GM23338 (cell line): ENCODE measurements at regions not wholly inside any gene's neighbourhood (a gene's known extent, or its start where the extent isn't known, plus 50 kb on each side); places are given as distances from the start of the nearest gene placed in this dataset.

Experiments
- ATAC-seq: fragments of 200-7000 bp; cut with Tn5 transposase; 3 replicates; pipeline ENCODE4 v1.9.1; 2020
- DNase-seq: peaks from one replicate; pipeline ENCODE4 v3.0.0-alpha.2; 2015; ENCODE audit warnings: low spot score
- H2AFZ ChIP-seq: fragments of 200-600 bp; sonication (generic); 2 replicates; pipeline ENCODE4 v1.8.0; 2016; ENCODE audit warnings: antibody characterized with exemption, mild to moderate bottlenecking, moderate library complexity
- H3F3A ChIP-seq: fragments of 200-600 bp; sonication (generic); replicated peaks from 2 replicates; pipeline ENCODE4 v1.8.0; 2017; ENCODE audit warnings: antibody characterized with exemption, mixed run types, low read depth
- H3K27ac ChIP-seq: fragments of 200-600 bp; sonication (generic); 2 replicates; pipeline ENCODE4 v1.6.1; 2016; ENCODE audit warnings: low read depth
- H3K27me3 ChIP-seq: fragments of 200-600 bp; sonication (generic); 2 replicates; pipeline ENCODE4 v1.8.0; 2016; ENCODE audit warnings: mild to moderate bottlenecking, mixed run types, moderate library complexity; ENCODE audit not compliant: insufficient read depth
- H3K36me3 ChIP-seq: fragments of 200-600 bp; sonication (generic); 2 replicates; pipeline ENCODE4 v1.8.0; 2016; ENCODE audit warnings: mild to moderate bottlenecking; ENCODE audit not compliant: insufficient read depth
- H3K4me1 ChIP-seq: fragments of 200-600 bp; sonication (generic); 2 replicates; pipeline ENCODE4 v1.8.0; 2016; ENCODE audit warnings: mild to moderate bottlenecking, moderate library complexity; ENCODE audit not compliant: insufficient read depth
- H3K4me2 ChIP-seq: fragments of 200-600 bp; sonication (generic); 2 replicates; pipeline ENCODE4 v1.7.1; 2017; ENCODE audit warnings: mixed run types
- H3K4me3 ChIP-seq: fragments of 200-600 bp; sonication (generic); 2 replicates; pipeline ENCODE4 v1.6.1; 2016; ENCODE audit warnings: mixed run types
- H3K79me2 ChIP-seq: fragments of 200-600 bp; sonication (generic); replicated peaks from 2 replicates; pipeline ENCODE4 v1.8.0; 2017; ENCODE audit warnings: mild to moderate bottlenecking; ENCODE audit not compliant: insufficient read depth
- H3K9me2 ChIP-seq: fragments of 200-600 bp; sonication (generic); 2 replicates; pipeline ENCODE4 v1.8.0; 2017; ENCODE audit not compliant: insufficient read depth
- H4K20me1 ChIP-seq: fragments of 200-600 bp; sonication (generic); replicated peaks from 2 replicates; pipeline ENCODE4 v1.8.0; 2017; ENCODE audit warnings: mild to moderate bottlenecking; ENCODE audit not compliant: insufficient read depth
- H3K27ac Mint-ChIP-seq: 2 replicates; pipeline ENCODE4 v1.8.0; 2020; ENCODE audit warnings: inconsistent platforms, mild to moderate bottlenecking, moderate library complexity, mixed read lengths
- H3K27me3 Mint-ChIP-seq: 3 replicates; pipeline ENCODE4 v1.8.0; 2022; ENCODE audit warnings: low read depth, mild to moderate bottlenecking, moderate library complexity, mixed read lengths, inconsistent platforms; ENCODE audit not compliant: insufficient read depth, poor library complexity
- H3K36me3 Mint-ChIP-seq: 3 replicates; pipeline ENCODE4 v1.8.0; 2021; ENCODE audit warnings: low read depth, mild to moderate bottlenecking, inconsistent platforms, moderate library complexity, mixed read lengths
- H3K4me1 Mint-ChIP-seq: 3 replicates; pipeline ENCODE4 v1.8.0; 2020; ENCODE audit warnings: mild to moderate bottlenecking, inconsistent platforms, mixed read lengths
- H3K4me3 Mint-ChIP-seq: 3 replicates; pipeline ENCODE4 v1.8.0; 2021; ENCODE audit warnings: moderate library complexity, mild to moderate bottlenecking, inconsistent platforms, mixed read lengths
- H3K9me3 Mint-ChIP-seq: 3 replicates; pipeline ENCODE4 v1.8.0; 2020; ENCODE audit warnings: moderate library complexity, mild to moderate bottlenecking, inconsistent platforms, mixed read lengths
- EZH2 ChIP-seq: fragments of 200-600 bp; sonication (generic); IDR thresholded peaks from one replicate; pipeline ENCODE4 v1.8.0; 2017; ENCODE audit warnings: antibody characterized with exemption, mild to moderate bottlenecking, low read depth; ENCODE audit not compliant: unreplicated experiment
- EZH2phosphoT487 ChIP-seq: fragments of 200-600 bp; sonication (generic); IDR thresholded peaks from one replicate; pipeline ENCODE4 v1.8.1; 2018; ENCODE audit warnings: antibody characterized with exemption; ENCODE audit not compliant: unreplicated experiment
- ZNF114 ChIP-seq: fragments of 250-450 bp; sonication (Bioruptor Pico); IDR thresholded peaks from 2 replicates; pipeline ENCODE4 v1.5.0; 2020; ENCODE audit warnings: mild to moderate bottlenecking, moderate library complexity
- ZNF331 ChIP-seq: fragments of 250-450 bp; sonication (Bioruptor Pico); IDR thresholded peaks from 2 replicates; pipeline ENCODE4 v1.5.0; 2020; ENCODE audit warnings: low read depth, mild to moderate bottlenecking, moderate library complexity
- TF ChIP-seq, protein P1 (sequence below): IDR thresholded peaks from one replicate; pipeline ENCODE4 v1.6.1; 2018; ENCODE audit warnings: antibody characterized with exemption; ENCODE audit not compliant: unreplicated experiment
- TF ChIP-seq, protein P2 (sequence below): IDR thresholded peaks from 2 replicates; pipeline ENCODE4 v1.6.1; 2016; ENCODE audit warnings: antibody characterized with exemption
- TF ChIP-seq, protein P3 (sequence below): fragments of 250-450 bp; sonication (Bioruptor Pico); IDR thresholded peaks from 2 replicates; pipeline ENCODE4 v1.5.0; 2020; ENCODE audit warnings: mild to moderate bottlenecking, moderate library complexity

DNA sequence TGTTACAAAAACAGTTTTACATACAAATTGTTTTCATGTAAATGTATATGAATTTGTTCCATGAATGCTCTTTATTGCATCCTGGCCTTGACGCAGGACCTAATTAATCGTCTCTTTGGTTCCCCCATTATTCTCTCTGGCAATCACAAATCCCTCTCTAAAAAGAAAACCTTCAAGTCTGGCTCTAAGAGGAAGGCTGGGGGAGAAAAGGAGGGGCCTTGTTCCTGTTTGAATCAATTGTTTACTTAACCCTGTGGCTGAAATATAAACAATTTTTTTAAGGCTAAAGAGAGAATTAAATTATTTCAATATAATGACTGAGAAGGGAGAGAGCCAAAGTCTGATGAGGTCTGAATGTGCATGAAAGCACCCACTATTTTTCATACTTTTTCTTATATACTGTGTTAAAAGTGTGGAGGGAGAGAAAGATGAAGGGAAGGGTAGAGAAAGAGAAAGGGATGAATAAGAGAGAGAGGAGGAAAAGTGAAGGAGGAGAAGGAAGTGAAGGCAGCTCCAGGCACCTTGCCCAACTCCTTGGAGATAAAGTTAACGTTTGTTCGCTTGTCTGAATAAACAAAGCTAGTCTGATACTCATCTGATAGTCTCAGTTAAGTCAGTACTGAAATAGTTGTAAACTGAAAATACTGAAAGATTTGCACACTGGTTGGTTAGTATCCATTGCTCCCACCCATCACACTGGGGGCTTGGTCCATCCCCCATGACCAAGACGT lies 116.4 kb upstream of the SPDL1 start:
- Histone ChIP-seq H3K4me3 (no peak overlapping the region), H3K4me2 (peak overlapping the region; percentile 41), H3K9me2 (0 out of 2 replicates have a peak, but pooled peaks cover 6% of the 10 kb centered on the region), H2AFZ (no peak overlapping the region), H3K27ac (no peak overlapping the region), H3F3A (no peaks in the 10 kb centered on the region), H3K79me2 (no peaks in the 10 kb centered on the region), H3K36me3 (no peaks in the 10 kb centered on the region), H3K4me1 (peaks cover 9% of the 10 kb centered on the region), H4K20me1 (no peaks in the 10 kb centered on the region), H3K27me3 (peaks cover 15% of the 10 kb centered on the region)
- H3K4me3 Mint-ChIP-seq = no peak overlapping the region
- no peaks in the 10 kb centered on the region for H3K9me3 Mint-ChIP-seq
- peaks cover 10% of the 10 kb centered on the region for H3K27me3 Mint-ChIP-seq
- ATAC-seq = no peak
- peaks cover 5% of the 10 kb centered on the region; the same call in 2 of the 3 replicates for H3K4me1 Mint-ChIP-seq
- TF ChIP-seq, protein P1, sequence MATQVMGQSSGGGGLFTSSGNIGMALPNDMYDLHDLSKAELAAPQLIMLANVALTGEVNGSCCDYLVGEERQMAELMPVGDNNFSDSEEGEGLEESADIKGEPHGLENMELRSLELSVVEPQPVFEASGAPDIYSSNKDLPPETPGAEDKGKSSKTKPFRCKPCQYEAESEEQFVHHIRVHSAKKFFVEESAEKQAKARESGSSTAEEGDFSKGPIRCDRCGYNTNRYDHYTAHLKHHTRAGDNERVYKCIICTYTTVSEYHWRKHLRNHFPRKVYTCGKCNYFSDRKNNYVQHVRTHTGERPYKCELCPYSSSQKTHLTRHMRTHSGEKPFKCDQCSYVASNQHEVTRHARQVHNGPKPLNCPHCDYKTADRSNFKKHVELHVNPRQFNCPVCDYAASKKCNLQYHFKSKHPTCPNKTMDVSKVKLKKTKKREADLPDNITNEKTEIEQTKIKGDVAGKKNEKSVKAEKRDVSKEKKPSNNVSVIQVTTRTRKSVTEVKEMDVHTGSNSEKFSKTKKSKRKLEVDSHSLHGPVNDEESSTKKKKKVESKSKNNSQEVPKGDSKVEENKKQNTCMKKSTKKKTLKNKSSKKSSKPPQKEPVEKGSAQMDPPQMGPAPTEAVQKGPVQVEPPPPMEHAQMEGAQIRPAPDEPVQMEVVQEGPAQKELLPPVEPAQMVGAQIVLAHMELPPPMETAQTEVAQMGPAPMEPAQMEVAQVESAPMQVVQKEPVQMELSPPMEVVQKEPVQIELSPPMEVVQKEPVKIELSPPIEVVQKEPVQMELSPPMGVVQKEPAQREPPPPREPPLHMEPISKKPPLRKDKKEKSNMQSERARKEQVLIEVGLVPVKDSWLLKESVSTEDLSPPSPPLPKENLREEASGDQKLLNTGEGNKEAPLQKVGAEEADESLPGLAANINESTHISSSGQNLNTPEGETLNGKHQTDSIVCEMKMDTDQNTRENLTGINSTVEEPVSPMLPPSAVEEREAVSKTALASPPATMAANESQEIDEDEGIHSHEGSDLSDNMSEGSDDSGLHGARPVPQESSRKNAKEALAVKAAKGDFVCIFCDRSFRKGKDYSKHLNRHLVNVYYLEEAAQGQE = no peak
- TF ChIP-seq ZNF114 (CRISPR knock-in tag) = no peak
- TF ChIP-seq ZNF331 (CRISPR knock-in tag) = no peak
- TF ChIP-seq, protein P2, sequence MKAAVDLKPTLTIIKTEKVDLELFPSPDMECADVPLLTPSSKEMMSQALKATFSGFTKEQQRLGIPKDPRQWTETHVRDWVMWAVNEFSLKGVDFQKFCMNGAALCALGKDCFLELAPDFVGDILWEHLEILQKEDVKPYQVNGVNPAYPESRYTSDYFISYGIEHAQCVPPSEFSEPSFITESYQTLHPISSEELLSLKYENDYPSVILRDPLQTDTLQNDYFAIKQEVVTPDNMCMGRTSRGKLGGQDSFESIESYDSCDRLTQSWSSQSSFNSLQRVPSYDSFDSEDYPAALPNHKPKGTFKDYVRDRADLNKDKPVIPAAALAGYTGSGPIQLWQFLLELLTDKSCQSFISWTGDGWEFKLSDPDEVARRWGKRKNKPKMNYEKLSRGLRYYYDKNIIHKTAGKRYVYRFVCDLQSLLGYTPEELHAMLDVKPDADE = no peak
- TF ChIP-seq EZH2 = no peak
- TF ChIP-seq, protein P3, sequence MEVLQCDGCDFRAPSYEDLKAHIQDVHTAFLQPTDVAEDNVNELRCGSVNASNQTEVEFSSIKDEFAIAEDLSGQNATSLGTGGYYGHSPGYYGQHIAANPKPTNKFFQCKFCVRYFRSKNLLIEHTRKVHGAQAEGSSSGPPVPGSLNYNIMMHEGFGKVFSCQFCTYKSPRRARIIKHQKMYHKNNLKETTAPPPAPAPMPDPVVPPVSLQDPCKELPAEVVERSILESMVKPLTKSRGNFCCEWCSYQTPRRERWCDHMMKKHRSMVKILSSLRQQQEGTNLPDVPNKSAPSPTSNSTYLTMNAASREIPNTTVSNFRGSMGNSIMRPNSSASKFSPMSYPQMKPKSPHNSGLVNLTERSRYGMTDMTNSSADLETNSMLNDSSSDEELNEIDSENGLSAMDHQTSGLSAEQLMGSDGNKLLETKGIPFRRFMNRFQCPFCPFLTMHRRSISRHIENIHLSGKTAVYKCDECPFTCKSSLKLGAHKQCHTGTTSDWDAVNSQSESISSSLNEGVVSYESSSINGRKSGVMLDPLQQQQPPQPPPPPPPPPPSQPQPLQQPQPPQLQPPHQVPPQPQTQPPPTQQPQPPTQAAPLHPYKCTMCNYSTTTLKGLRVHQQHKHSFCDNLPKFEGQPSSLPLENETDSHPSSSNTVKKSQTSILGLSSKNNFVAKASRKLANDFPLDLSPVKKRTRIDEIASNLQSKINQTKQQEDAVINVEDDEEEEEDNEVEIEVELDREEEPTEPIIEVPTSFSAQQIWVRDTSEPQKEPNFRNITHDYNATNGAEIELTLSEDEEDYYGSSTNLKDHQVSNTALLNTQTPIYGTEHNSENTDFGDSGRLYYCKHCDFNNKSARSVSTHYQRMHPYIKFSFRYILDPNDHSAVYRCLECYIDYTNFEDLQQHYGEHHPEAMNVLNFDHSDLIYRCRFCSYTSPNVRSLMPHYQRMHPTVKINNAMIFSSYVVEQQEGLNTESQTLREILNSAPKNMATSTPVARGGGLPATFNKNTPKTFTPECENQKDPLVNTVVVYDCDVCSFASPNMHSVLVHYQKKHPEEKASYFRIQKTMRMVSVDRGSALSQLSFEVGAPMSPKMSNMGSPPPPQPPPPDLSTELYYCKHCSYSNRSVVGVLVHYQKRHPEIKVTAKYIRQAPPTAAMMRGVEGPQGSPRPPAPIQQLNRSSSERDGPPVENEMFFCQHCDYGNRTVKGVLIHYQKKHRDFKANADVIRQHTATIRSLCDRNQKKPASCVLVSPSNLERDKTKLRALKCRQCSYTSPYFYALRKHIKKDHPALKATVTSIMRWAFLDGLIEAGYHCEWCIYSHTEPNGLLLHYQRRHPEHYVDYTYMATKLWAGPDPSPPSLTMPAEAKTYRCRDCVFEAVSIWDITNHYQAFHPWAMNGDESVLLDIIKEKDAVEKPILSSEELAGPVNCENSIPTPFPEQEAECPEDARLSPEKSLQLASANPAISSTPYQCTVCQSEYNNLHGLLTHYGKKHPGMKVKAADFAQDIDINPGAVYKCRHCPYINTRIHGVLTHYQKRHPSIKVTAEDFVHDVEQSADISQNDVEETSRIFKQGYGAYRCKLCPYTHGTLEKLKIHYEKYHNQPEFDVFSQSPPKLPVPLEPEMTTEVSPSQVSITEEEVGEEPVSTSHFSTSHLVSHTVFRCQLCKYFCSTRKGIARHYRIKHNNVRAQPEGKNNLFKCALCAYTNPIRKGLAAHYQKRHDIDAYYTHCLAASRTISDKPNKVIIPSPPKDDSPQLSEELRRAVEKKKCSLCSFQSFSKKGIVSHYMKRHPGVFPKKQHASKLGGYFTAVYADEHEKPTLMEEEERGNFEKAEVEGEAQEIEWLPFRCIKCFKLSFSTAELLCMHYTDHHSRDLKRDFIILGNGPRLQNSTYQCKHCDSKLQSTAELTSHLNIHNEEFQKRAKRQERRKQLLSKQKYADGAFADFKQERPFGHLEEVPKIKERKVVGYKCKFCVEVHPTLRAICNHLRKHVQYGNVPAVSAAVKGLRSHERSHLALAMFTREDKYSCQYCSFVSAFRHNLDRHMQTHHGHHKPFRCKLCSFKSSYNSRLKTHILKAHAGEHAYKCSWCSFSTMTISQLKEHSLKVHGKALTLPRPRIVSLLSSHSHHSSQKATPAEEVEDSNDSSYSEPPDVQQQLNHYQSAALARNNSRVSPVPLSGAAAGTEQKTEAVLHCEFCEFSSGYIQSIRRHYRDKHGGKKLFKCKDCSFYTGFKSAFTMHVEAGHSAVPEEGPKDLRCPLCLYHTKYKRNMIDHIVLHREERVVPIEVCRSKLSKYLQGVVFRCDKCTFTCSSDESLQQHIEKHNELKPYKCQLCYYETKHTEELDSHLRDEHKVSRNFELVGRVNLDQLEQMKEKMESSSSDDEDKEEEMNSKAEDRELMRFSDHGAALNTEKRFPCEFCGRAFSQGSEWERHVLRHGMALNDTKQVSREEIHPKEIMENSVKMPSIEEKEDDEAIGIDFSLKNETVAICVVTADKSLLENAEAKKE (CRISPR knock-in tag) = no peak
- no peak for TF ChIP-seq EZH2phosphoT487
- no peak for DNase-seq
- no peaks in the 10 kb centered on the region for H3K36me3 Mint-ChIP-seq
- no peak overlapping the region for H3K27ac Mint-ChIP-seq
